Prostate gland (tissue), 2 donors: ENCODE measurements at regions not wholly inside any gene's neighbourhood (a gene's known extent, or its start where the extent isn't known, plus 50 kb on each side); places are given as distances from the start of the nearest gene placed in this dataset.

Source experiments
- DNase-seq: peaks from one replicate; pipeline ENCODE4 v3.0.0-alpha.2; 2019; ENCODE audit warnings: low spot score
- H3K27ac ChIP-seq, 2 donors: fragments of 200-600 bp; sonication (generic); 2 replicates each; pipeline ENCODE4 v1.5.1; 2017 to 2019
- H3K27me3 ChIP-seq: fragments of 200-600 bp; sonication (generic); replicated peaks from 2 replicates; pipeline ENCODE4 v1.5.1; 2019; ENCODE audit not compliant: insufficient read depth
- H3K36me3 ChIP-seq, 2 donors: fragments of 200-600 bp; sonication (generic); 1 replicate in 1 of 2; 2 replicates in 1 of 2; pipeline versions ENCODE4 v1.5.1 to v1.8.1; 2017 to 2019
- H3K4me1 ChIP-seq: fragments of 200-600 bp; sonication (generic); replicated peaks from 2 replicates; pipeline ENCODE4 v1.5.1; 2019
- H3K4me3 ChIP-seq, 2 donors: fragments of 200-600 bp; sonication (generic); 2 replicates each; pipeline ENCODE4 v1.5.1; 2017 to 2019
- H3K9me3 ChIP-seq: fragments of 200-600 bp; sonication (generic); 2 replicates; pipeline ENCODE4 v1.5.1; 2017
- POLR2A ChIP-seq: fragments of 450-650 bp; IDR thresholded peaks from one replicate; pipeline ENCODE4 v1.6.1; 2016; ENCODE audit warnings: antibody characterized with exemption, mild to moderate bottlenecking
- POLR2AphosphoS5 ChIP-seq: sonication (generic); formaldehyde crosslinking; IDR thresholded peaks from one replicate; pipeline ENCODE4 v1.6.1; 2017; ENCODE audit warnings: antibody characterized with exemption
- WGBS: methylation state at CpG from one replicate; pipeline ENCODE4 v1.1.5; 2018; 5-methylcytosine and 5-hydroxymethylcytosine counted together
- intact Hi-C: fragments of 100-400 bp; cut with DNase I; formaldehyde crosslinking; loops from one replicate; pipeline ENCODE4 v1.14.2; 2022
- TF ChIP-seq, protein P1 (sequence below), 4 experiments: fragments of 200-600 bp in 2 of 4; fragments of 450-650 bp in 2 of 4; sonication (generic) in 2 of 4; IDR thresholded peaks; 1 replicate in 3 of 4; 2 replicates in 1 of 4; pipeline ENCODE4 v1.5.1; 2016 to 2019; ENCODE audit warnings: antibody characterized with exemption in 4 of 4, mild to moderate bottlenecking in 2 of 4, moderate library complexity in 2 of 4

DNA sequence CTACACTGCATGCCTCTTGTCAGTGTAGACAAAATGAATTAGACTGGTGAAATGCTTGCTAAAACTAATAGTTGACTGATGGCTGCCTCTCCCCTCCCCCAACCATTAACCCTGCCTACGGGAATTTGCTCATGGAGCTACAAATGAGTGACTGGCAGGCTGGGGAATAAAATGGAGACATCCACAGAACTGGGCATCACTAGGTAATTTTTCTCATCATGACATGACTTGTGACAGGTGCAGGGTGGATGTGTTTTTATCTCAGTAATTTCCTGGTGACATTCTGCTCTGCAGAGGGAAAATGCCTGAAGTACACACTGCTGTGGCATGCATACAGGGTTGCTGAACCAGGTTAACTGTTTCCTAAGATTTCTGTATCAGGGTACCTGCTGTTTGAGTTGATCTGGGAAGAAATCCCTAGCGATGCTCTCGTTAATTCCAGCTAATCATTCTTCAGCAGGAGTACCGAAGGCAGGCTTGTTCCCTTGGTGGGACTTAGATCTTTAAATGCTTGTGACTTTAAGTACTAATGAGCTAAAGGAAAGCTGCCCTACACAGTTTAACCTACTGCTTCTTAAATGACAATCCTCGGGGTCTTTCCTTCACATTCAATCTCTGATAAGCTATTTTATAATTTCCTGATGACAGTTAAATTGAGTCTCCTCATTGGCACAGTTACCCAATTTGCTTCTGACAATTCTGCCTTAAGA lies 376.3 kb upstream of the LCORL start:
- Histone ChIP-seq H3K4me1 (no peaks in the 10 kb centered on the region), H3K4me3 (no peak overlapping the region), H3K36me3 (no peaks in the 10 kb centered on the region), H3K27ac (no peak overlapping the region), H3K27me3 (no peaks in the 10 kb centered on the region), H3K9me3 (no peaks in the 10 kb centered on the region)
- intact Hi-C loops: no loop called here
- TF ChIP-seq, protein P1, sequence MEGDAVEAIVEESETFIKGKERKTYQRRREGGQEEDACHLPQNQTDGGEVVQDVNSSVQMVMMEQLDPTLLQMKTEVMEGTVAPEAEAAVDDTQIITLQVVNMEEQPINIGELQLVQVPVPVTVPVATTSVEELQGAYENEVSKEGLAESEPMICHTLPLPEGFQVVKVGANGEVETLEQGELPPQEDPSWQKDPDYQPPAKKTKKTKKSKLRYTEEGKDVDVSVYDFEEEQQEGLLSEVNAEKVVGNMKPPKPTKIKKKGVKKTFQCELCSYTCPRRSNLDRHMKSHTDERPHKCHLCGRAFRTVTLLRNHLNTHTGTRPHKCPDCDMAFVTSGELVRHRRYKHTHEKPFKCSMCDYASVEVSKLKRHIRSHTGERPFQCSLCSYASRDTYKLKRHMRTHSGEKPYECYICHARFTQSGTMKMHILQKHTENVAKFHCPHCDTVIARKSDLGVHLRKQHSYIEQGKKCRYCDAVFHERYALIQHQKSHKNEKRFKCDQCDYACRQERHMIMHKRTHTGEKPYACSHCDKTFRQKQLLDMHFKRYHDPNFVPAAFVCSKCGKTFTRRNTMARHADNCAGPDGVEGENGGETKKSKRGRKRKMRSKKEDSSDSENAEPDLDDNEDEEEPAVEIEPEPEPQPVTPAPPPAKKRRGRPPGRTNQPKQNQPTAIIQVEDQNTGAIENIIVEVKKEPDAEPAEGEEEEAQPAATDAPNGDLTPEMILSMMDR (IDR thresholded peaks at IDR 0.05): no peak
- TF ChIP-seq POLR2A (no peak), POLR2AphosphoS5 (no peak)
- DNase-seq: no peak
- WGBS: 48% methylated on average over 5 of the region's 5 CpGs

DNA sequence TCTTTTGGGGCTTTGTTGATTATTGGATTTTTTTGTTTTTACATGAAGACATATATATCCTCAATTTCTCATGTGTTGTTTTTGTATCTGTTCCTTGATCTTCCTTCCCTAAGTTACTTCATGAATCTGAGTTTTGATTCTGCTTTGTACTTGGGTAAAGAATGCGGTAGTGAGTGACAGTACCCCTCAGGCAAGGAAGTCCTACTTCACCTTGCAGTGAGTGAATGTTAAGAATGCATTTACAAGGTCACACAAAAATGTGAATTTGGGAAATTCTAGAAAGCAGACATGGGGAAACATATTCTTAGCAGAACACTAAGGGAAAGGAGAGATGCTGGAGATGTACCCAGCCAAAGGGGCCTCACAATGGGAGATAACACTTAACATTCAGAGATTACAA lies 373.1 kb upstream of the LCORL start:
- Histone ChIP-seq H3K27ac (no peak overlapping the region), H3K27me3 (no peaks in the 10 kb centered on the region), H3K9me3 (no peaks in the 10 kb centered on the region), H3K36me3 (no peaks in the 10 kb centered on the region), H3K4me3 (no peak overlapping the region), H3K4me1 (no peaks in the 10 kb centered on the region)
- intact Hi-C loops: no loop called here
- TF ChIP-seq POLR2A (no peak), POLR2AphosphoS5 (no peak)
- TF ChIP-seq, protein P1 (IDR thresholded peaks at IDR 0.05): no peak
- 54% methylated on average over 1 of the region's 1 CpG for WGBS
- no peak for DNase-seq

DNA sequence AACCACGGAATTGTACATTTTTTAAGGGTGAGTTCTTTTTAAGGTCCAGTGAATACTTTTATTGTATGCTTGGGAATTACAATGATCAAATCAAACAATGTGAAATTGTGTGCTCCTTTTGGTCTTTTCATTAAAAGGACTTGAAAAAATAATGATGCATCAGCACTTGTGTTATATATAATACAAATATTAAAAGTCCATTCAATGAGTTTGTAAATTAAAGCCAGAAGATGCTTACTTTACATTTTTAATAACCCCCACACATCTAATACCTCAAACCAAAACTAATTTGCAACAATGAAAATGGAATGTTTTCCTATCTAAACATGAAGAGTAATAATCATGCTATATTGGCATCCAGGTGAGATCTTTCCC lies 369.8 kb upstream of the LCORL start:
- intact Hi-C loops: no loop called here
- Histone ChIP-seq H3K27me3 (no peaks in the 10 kb centered on the region), H3K4me3 (no peak overlapping the region), H3K9me3 (no peaks in the 10 kb centered on the region), H3K36me3 (no peaks in the 10 kb centered on the region), H3K27ac (no peak overlapping the region), H3K4me1 (no peaks in the 10 kb centered on the region)
- 53% methylated on average over 1 of the region's 1 CpG for WGBS
- DNase-seq: no peak
- TF ChIP-seq POLR2A (no peak), POLR2AphosphoS5 (no peak)
- TF ChIP-seq, protein P1 (IDR thresholded peaks at IDR 0.05): no peak

DNA sequence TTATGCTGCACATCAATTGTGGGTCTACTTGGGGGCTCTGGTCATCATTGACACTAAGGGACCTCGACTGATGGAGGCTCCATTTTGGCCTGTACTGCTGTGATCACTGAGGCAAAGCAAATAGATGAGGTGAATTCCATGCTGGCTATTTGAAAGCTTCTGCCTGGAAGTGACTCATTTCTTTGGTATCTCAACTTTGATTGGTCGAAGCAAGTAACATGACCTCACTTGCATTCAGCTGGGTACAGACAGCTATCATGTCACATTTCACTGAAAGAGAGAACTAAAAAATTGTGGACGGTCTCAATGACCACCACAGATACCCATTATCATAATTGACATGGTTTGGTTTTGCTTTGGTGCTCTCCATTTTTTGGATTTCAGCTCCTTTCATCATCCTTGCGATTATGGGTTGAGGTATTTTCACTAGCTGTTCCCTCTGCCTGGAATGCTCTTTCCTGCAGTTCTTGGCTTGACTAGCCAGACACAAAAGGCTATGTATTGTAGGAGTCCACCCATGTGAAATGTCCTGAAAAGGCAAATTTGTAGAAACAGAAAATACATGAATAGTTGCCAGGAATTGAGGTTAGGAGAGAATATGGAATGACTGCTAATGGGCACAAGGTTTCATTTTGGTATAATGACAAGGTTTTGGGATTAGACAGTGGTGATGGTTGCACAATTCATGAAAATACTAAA lies 369.2 kb upstream of the LCORL start:
- no peaks in the 10 kb centered on the region for H3K27me3 ChIP-seq
- TF ChIP-seq POLR2A: no peak
- TF ChIP-seq, protein P1 (IDR thresholded peaks at IDR 0.05): no peak
- no peak for TF ChIP-seq POLR2AphosphoS5
- H3K9me3 ChIP-seq: no peaks in the 10 kb centered on the region
- WGBS: 78% methylated on average over 4 of the region's 4 CpGs
- no peak overlapping the region for H3K27ac ChIP-seq
- H3K36me3 ChIP-seq: no peaks in the 10 kb centered on the region
- DNase-seq: no peak
- no peaks in the 10 kb centered on the region for H3K4me1 ChIP-seq
- intact Hi-C loops: no loop called here
- no peak overlapping the region for H3K4me3 ChIP-seq

DNA sequence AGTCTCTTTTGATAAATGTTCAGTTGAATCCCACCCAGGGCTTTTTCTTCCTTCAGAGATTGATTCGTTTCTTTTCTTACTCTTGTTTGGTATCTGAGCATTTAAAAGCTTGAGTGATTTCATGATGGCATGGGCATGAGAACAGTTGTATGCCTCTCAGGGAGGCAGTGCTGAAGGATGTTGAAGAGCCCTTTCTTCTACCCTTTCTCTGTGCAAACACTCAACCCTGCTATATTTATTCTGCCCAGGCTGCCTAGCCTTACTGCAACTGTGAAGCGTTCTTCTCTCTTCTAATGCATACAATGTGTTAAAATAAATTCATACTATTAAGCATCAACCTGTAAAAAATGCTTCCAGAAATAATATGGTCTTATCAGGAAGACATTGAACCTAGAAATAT lies 367.6 kb upstream of the LCORL start:
- Histone ChIP-seq H3K27ac (no peak overlapping the region), H3K4me1 (no peaks in the 10 kb centered on the region), H3K4me3 (no peak overlapping the region), H3K27me3 (no peaks in the 10 kb centered on the region), H3K36me3 (no peaks in the 10 kb centered on the region), H3K9me3 (no peaks in the 10 kb centered on the region)
- 77% methylated on average over 2 of the region's 2 CpGs for WGBS
- intact Hi-C loops: no loop called here
- TF ChIP-seq POLR2A: no peak
- TF ChIP-seq POLR2AphosphoS5: no peak
- TF ChIP-seq, protein P1 (IDR thresholded peaks at IDR 0.05): no peak
- no peak for DNase-seq
